Right lobe of liver (tissue), 4 donors: ENCODE measurements at regions not wholly inside any gene's neighbourhood (a gene's known extent, or its start where the extent isn't known, plus 50 kb on each side); places are given as distances from the start of the nearest gene placed in this dataset.

ENCODE experiments used
- POLR2A ChIP-seq: fragments of 450-650 bp; IDR thresholded peaks from one replicate; pipeline ENCODE4 v1.6.1; 2017; ENCODE audit warnings: antibody characterized with exemption, mild to moderate bottlenecking
- TF ChIP-seq, protein P1 (sequence below), 4 donors: fragments of 200-600 bp in 3 of 4; fragments of 450-650 bp in 1 of 4; IDR thresholded peaks; one replicate each; pipeline versions ENCODE4 v1.5.1 to v1.8.0; 2016 to 2022; ENCODE audit warnings: antibody characterized with exemption in 4 of 4, mild to moderate bottlenecking in 2 of 4
- donor health status: DM: no; HTN: no; CAD: no.
- donor health status: DM: no; HTN: no; CAD: no.
- donor health status: DM: no; HTN: yes; CAD: no.

DNA sequence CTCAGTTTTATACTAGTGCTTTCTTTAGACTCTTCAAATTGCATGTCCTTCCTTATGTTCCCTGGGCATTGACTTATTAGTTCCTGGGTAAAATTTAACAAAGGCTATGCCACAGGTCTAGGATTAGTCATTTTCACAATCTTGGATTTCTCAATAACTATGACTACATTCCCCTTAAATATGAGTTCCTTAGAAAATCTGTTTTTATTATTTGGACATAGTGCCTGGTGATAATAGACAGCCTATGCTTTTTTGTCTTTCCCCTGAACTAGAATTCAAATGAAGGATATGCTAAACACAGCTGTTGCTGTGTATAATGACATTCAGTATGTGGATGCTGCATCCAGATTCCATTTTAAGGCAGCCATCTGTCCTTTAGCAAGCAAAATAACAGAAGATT is 1252.8 kb upstream of the GJE1 start:
- TF ChIP-seq, protein P1, sequence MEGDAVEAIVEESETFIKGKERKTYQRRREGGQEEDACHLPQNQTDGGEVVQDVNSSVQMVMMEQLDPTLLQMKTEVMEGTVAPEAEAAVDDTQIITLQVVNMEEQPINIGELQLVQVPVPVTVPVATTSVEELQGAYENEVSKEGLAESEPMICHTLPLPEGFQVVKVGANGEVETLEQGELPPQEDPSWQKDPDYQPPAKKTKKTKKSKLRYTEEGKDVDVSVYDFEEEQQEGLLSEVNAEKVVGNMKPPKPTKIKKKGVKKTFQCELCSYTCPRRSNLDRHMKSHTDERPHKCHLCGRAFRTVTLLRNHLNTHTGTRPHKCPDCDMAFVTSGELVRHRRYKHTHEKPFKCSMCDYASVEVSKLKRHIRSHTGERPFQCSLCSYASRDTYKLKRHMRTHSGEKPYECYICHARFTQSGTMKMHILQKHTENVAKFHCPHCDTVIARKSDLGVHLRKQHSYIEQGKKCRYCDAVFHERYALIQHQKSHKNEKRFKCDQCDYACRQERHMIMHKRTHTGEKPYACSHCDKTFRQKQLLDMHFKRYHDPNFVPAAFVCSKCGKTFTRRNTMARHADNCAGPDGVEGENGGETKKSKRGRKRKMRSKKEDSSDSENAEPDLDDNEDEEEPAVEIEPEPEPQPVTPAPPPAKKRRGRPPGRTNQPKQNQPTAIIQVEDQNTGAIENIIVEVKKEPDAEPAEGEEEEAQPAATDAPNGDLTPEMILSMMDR (IDR thresholded peaks at IDR 0.05): no peak
- no peak for TF ChIP-seq POLR2A
